HCT116 (cell line): ENCODE measurements at regions not wholly inside any gene's neighbourhood (a gene's known extent, or its start where the extent isn't known, plus 50 kb on each side); places are given as distances from the start of the nearest gene placed in this dataset.
A peak's percentile ranks its signal among the peaks of the same experiment; 100 is the strongest.

Experiments used
- ATAC-seq: fragments of 200-7000 bp; cut with Tn5 transposase; 2 replicates; pipeline ENCODE4 v1.9.1; 2020; ENCODE audit warnings: mild to moderate bottlenecking, moderate library complexity
- BruUV-seq: library from RNA; stranded (reverse); fragments of 400-500 nt; replicated peaks from 2 replicates; lab custom pipeline; 2021; lab: Mats Ljungman, UMichigan
- CTCF ChIA-PET: fragments of 300-600 bp; sonication (Branson Sonifier 250); formaldehyde crosslinking; loops from one replicate; lab custom pipeline; 2021; ENCODE audit warnings: antibody characterized with exemption; lab: Charles Lee
- POLR2A ChIA-PET: fragments of 300-600, 350-600 bp; sonication (Branson Sonifier 250); formaldehyde crosslinking; loops from one replicate; lab custom pipeline; 2021; ENCODE audit warnings: antibody characterized with exemption; lab: Charles Lee
- RAD21 ChIA-PET, 2 experiments: fragments of 300-600 bp; sonication (Branson Sonifier 250); formaldehyde crosslinking; loops; one replicate each; lab custom pipeline; 2023; ENCODE audit warnings: low total read pairs in 2 of 2; ENCODE audit not compliant: uncharacterized antibody in 2 of 2, unreplicated experiment in 2 of 2, low non-redundant PET in 1 of 2; lab: Charles Lee
- DNase-seq: peaks from one replicate; pipeline ENCODE4 v3.0.0-alpha.2; 2010; ENCODE audit warnings: low read depth, low spot score
- H2AFZ ChIP-seq: fragments of 200-600 bp; shearing (Covaris generic), sonication (generic); 2 replicates; pipeline ENCODE4 v1.6.1; 2017; ENCODE audit warnings: low read depth, mixed run types, mixed read lengths, antibody characterized with exemption, low read length; ENCODE audit not compliant: poor library complexity, severe bottlenecking
- H3K27ac ChIP-seq: 2 replicates; pipeline ENCODE4 v1.5.1; 2012; ENCODE audit warnings: low read depth, low read length
- H3K27me3 ChIP-seq: fragments of 200-600 bp; sonication (generic); 2 replicates; pipeline ENCODE4 v1.6.1; 2016; ENCODE audit warnings: mixed run types, low read length, mixed read lengths; ENCODE audit not compliant: insufficient read depth
- H3K36me3 ChIP-seq, 2 experiments: fragments of 200-500 bp in 1 of 2; fragments of 200-600 bp in 1 of 2; sonication (Bioruptor generic) in 1 of 2; sonication (generic) in 1 of 2; 2 replicates each; pipeline versions ENCODE4 v1.5.1 to v1.6.1; 2014 to 2016; ENCODE audit warnings: low read length in 2 of 2, inconsistent platforms in 1 of 2, mixed read lengths in 1 of 2, mixed run types in 1 of 2; ENCODE audit not compliant: insufficient read depth in 2 of 2, control insufficient read depth in 1 of 2
- H3K4me1 ChIP-seq, 2 experiments: fragments of 200-600 bp in 1 of 2; sonication (generic) in 1 of 2; 2 replicates each; pipeline versions ENCODE4 v1.5.1 to v1.6.1; 2012 to 2017; ENCODE audit warnings: low read length in 2 of 2, inconsistent platforms in 1 of 2, mild to moderate bottlenecking in 1 of 2, mixed read lengths in 1 of 2, mixed run types in 1 of 2, moderate library complexity in 1 of 2; ENCODE audit not compliant: insufficient read depth in 2 of 2, control insufficient read depth in 1 of 2
- H3K4me2 ChIP-seq: fragments of 200-600 bp; sonication (generic); 2 replicates; pipeline ENCODE4 v1.6.1; 2017; ENCODE audit warnings: mixed run types, low read length, mixed read lengths
- H3K4me3 ChIP-seq, 2 experiments: fragments of 200-600 bp in 1 of 2; sonication (generic) in 1 of 2; replicated peaks in 1 of 2; 2 replicates each; pipeline ENCODE4 v1.5.1; 2011 to 2016; ENCODE audit warnings: low read length in 2 of 2, control low read depth in 1 of 2, low read depth in 1 of 2, mild to moderate bottlenecking in 1 of 2, mixed read lengths in 1 of 2, mixed run types in 1 of 2
- H3K79me2 ChIP-seq: fragments of 200-600 bp; sonication (generic); 2 replicates; pipeline ENCODE4 v1.6.1; 2017; ENCODE audit warnings: mild to moderate bottlenecking, mixed run types, low read length, moderate library complexity, mixed read lengths; ENCODE audit not compliant: insufficient read depth
- H3K9ac ChIP-seq: fragments of 200-600 bp; sonication (generic); 2 replicates; pipeline ENCODE4 v1.6.1; 2016; ENCODE audit warnings: low read length, mixed read lengths
- H3K9me2 ChIP-seq: fragments of 200-600 bp; sonication (generic), shearing (Covaris generic); 2 replicates; pipeline ENCODE4 v1.6.1; 2017; ENCODE audit warnings: mixed run types, mild to moderate bottlenecking, moderate library complexity; ENCODE audit not compliant: insufficient read depth
- H3K9me3 ChIP-seq, 2 experiments: fragments of 200-500 bp in 1 of 2; fragments of 200-600 bp in 1 of 2; sonication (Bioruptor generic) in 1 of 2; sonication (generic) in 1 of 2; 2 replicates each; pipeline ENCODE4 v1.6.1; 2014 to 2017; ENCODE audit warnings: low read length in 2 of 2, mixed read lengths in 2 of 2, inconsistent platforms in 1 of 2, low read depth in 1 of 2, mild to moderate bottlenecking in 1 of 2, mixed run types in 1 of 2, moderate library complexity in 1 of 2; ENCODE audit not compliant: control insufficient read depth in 1 of 2, insufficient read depth in 1 of 2
- H4K20me1 ChIP-seq: fragments of 200-600 bp; sonication (generic), shearing (Covaris generic); 2 replicates; pipeline ENCODE4 v1.6.1; 2017; ENCODE audit warnings: mixed run types, mild to moderate bottlenecking, moderate library complexity; ENCODE audit not compliant: insufficient read depth
- CTCF ChIP-seq, 3 experiments: fragments of 200-600 bp in 1 of 3; sonication (generic) in 1 of 3; IDR thresholded peaks in 2 of 3; conservative IDR thresholded peaks in 1 of 3; 2 replicates each; pipeline ENCODE4 v1.5.1; 2012 to 2017; ENCODE audit warnings: low read depth in 2 of 3, low read length in 2 of 3, antibody characterized with exemption in 1 of 3, borderline replicate concordance in 1 of 3, control low read depth in 1 of 3, mild to moderate bottlenecking in 1 of 3, mixed read lengths in 1 of 3, mixed run types in 1 of 3, moderate library complexity in 1 of 3; ENCODE audit not compliant: insufficient read depth in 1 of 3
- EGR1 ChIP-seq: IDR thresholded peaks from 2 replicates; pipeline ENCODE4 v1.6.1; 2012; ENCODE audit warnings: low read depth
- ELF1 ChIP-seq: IDR thresholded peaks from 2 replicates; pipeline ENCODE4 v1.6.1; 2012; ENCODE audit warnings: low read depth, borderline replicate concordance
- EZH2phosphoT487 ChIP-seq: fragments of 200-600 bp; IDR thresholded peaks from 2 replicates; pipeline ENCODE4 v1.6.1; 2018; ENCODE audit warnings: antibody characterized with exemption, borderline replicate concordance
- FOSL1 ChIP-seq: IDR thresholded peaks from 2 replicates; pipeline ENCODE4 v1.6.1; 2012; ENCODE audit warnings: low read depth
- JUND ChIP-seq: IDR thresholded peaks from 2 replicates; pipeline ENCODE4 v1.6.1; 2012
- POLR2A ChIP-seq: IDR thresholded peaks from 2 replicates; pipeline ENCODE4 v1.7.0; 2011; ENCODE audit warnings: borderline replicate concordance; ENCODE audit not compliant: insufficient read depth, insufficient read length; ENCODE audit errors: extremely low read depth
- RAD21 ChIP-seq: IDR thresholded peaks from 2 replicates; pipeline ENCODE4 v1.6.1; 2012; ENCODE audit warnings: low read depth, mild to moderate bottlenecking
- REST ChIP-seq: IDR thresholded peaks from 2 replicates; pipeline ENCODE4 v1.6.1; 2012; ENCODE audit warnings: low read depth
- SP1 ChIP-seq: IDR thresholded peaks from 2 replicates; pipeline ENCODE4 v1.6.1; 2012; ENCODE audit warnings: low read depth
- TCF7L2 ChIP-seq: IDR thresholded peaks from 2 replicates; pipeline ENCODE4 v1.7.0; 2011; ENCODE audit warnings: borderline replicate concordance, inconsistent platforms; ENCODE audit not compliant: insufficient read depth, insufficient read length; ENCODE audit errors: extremely low read depth
- YY1 ChIP-seq: IDR thresholded peaks from 2 replicates; pipeline ENCODE4 v1.6.1; 2011; ENCODE audit warnings: low read length, low read depth, moderate library complexity, mild to moderate bottlenecking; ENCODE audit not compliant: insufficient replicate concordance; ENCODE audit errors: extremely low read depth
- intact Hi-C: fragments of 100-400 bp; cut with micrococcal nuclease; formaldehyde crosslinking; loops from 2 replicates; pipeline ENCODE4 v1.10.0; 2022

- Histone ChIP-seq H3K27ac (no peak overlapping the region), H3K4me1 (no peaks in the 10 kb centered on the region), H2AFZ (no peak overlapping the region), H3K79me2 (no peaks in the 10 kb centered on the region), H3K4me3 (no peak overlapping the region), H3K4me2 (no peak overlapping the region), H3K36me3 (no peaks in the 10 kb centered on the region), H4K20me1 (no peaks in the 10 kb centered on the region), H3K9ac (no peak overlapping the region), H3K9me2 (no peaks in the 10 kb centered on the region), H3K27me3 (peaks cover 13% of the 10 kb centered on the region; the same call in 1 of the 2 replicates), H3K9me3 (no peaks in the 10 kb centered on the region)
- DNase-seq, result no peak
- POLR2A ChIA-PET, result no interaction called here
- CTCF ChIA-PET, result interaction anchor here (0.7 kb wide), 1 partner anchor 12 kb away, joined by 3 read pairs; no protein-coding TSS in a partner anchor
- intact Hi-C loops, result no loop called here
- TF ChIP-seq ELF1 (no peak), REST (no peak), POLR2A (no peak), FOSL1 (no peak), YY1 (no peak), RAD21 (no peak), TCF7L2 (no peak), EZH2phosphoT487 (no peak), CTCF (IDR thresholded peaks at IDR 0.05 in 2 of 3, conservative IDR thresholded peaks at IDR 0.05 in 1 of 3; ENCODE audit: borderline replicate concordance in 1 of 3, insufficient read depth in 1 of 3, low read depth in 2 of 3, low read length in 2 of 3) (no peak), EGR1 (no peak), SP1 (no peak), JUND (no peak)
- peak; percentile 25 for ATAC-seq
- BruUV-seq, result no TSS peak
- RAD21 ChIA-PET, result no interaction called here
Measured at GRCh38 chr13:111516712-111517640, 196.5 kb downstream of the TEX29 start.
